Panc1 (cell line): ENCODE measurements at regions not wholly inside any gene's neighbourhood (a gene's known extent, or its start where the extent isn't known, plus 50 kb on each side); places are given as distances from the start of the nearest gene placed in this dataset.

Experiments used
- ATAC-seq: fragments of 200-7000 bp; cut with Tn5 transposase; 2 replicates; pipeline ENCODE4 v1.9.1; 2020; ENCODE audit warnings: mild to moderate bottlenecking, moderate library complexity
- BruUV-seq: library from RNA; stranded (reverse); fragments of 400-500 nt; replicated peaks from 2 replicates; lab custom pipeline; 2021; lab: Mats Ljungman, UMichigan
- CTCF ChIA-PET: fragments of 300-600 bp; sonication (Branson Sonifier 250); formaldehyde crosslinking; loops from one replicate; lab custom pipeline; 2022; ENCODE audit warnings: antibody characterized with exemption; lab: Charles Lee
- POLR2A ChIA-PET: fragments of 300-600 bp; sonication (Branson Sonifier 250); formaldehyde crosslinking; loops from one replicate; lab custom pipeline; 2022; ENCODE audit warnings: antibody characterized with exemption; lab: Charles Lee
- DNase-seq: peaks from one replicate; pipeline ENCODE4 v3.0.0-alpha.2; 2010; ENCODE audit warnings: low read depth, low spot score
- H3K27ac ChIP-seq: 2 replicates; pipeline ENCODE4 v1.5.1; 2011; ENCODE audit warnings: mild to moderate bottlenecking, low read length, inconsistent platforms
- H3K27me3 ChIP-seq: fragments of 200-500 bp; sonication (Bioruptor generic); 2 replicates; pipeline ENCODE4 v1.6.0; 2014; ENCODE audit warnings: low read length, inconsistent platforms; ENCODE audit not compliant: control insufficient read depth, insufficient read depth
- H3K36me3 ChIP-seq: fragments of 200-500 bp; sonication (Bioruptor generic); 2 replicates; pipeline ENCODE4 v1.5.1; 2014; ENCODE audit warnings: inconsistent platforms, mild to moderate bottlenecking, low read length, moderate library complexity; ENCODE audit not compliant: control insufficient read depth, insufficient read depth
- H3K4me1 ChIP-seq: 2 replicates; pipeline ENCODE4 v1.5.1; 2011; ENCODE audit warnings: inconsistent platforms, mild to moderate bottlenecking, low read length, moderate library complexity; ENCODE audit not compliant: control insufficient read depth, insufficient read depth
- H3K4me3 ChIP-seq, 2 experiments: 2 replicates each; pipeline ENCODE4 v1.5.1; 2011 to 2012; ENCODE audit warnings: low read depth in 2 of 2, low read length in 2 of 2, mild to moderate bottlenecking in 2 of 2, inconsistent platforms in 1 of 2, moderate library complexity in 1 of 2
- H3K9me3 ChIP-seq: fragments of 200-500 bp; sonication (Bioruptor generic); 2 replicates; pipeline ENCODE4 v1.5.1; 2014; ENCODE audit warnings: low read depth, mild to moderate bottlenecking, inconsistent platforms, low read length, moderate library complexity; ENCODE audit not compliant: control insufficient read depth, insufficient read depth
- CTCF ChIP-seq: fragments of 450-650 bp; IDR thresholded peaks from 2 replicates; pipeline ENCODE4 v1.5.1; 2017; ENCODE audit warnings: mild to moderate bottlenecking
- POLR2AphosphoS5 ChIP-seq: IDR thresholded peaks from 2 replicates; pipeline ENCODE4 v1.6.1; 2012; ENCODE audit warnings: mild to moderate bottlenecking, low read depth, low read length, moderate library complexity
- REST ChIP-seq, 2 experiments: IDR thresholded peaks; 2 replicates each; pipeline ENCODE4 v1.6.1; 2011 to 2012; ENCODE audit warnings: low read depth in 2 of 2, control low read depth in 1 of 2, low read length in 1 of 2, mild to moderate bottlenecking in 1 of 2, moderate library complexity in 1 of 2; ENCODE audit not compliant: insufficient read depth in 1 of 2
- SIN3A ChIP-seq: IDR thresholded peaks from 2 replicates; pipeline ENCODE4 v1.6.1; 2012; ENCODE audit warnings: low read depth, mild to moderate bottlenecking, low read length, moderate library complexity, borderline replicate concordance; ENCODE audit not compliant: insufficient read depth
- TCF7L2 ChIP-seq: IDR thresholded peaks from 2 replicates; pipeline ENCODE4 v1.6.1; 2011; ENCODE audit warnings: mild to moderate bottlenecking, low read depth, low read length, inconsistent platforms
- in situ Hi-C: cut with HindIII; loops from 2 replicates; pipeline ENCODE4 v1.10.0; 2016; ENCODE audit warnings: low sequenced_read_pairs, low pct_unique_long_range_greater_than_20kb
- intact Hi-C: fragments of 100-400 bp; cut with micrococcal nuclease; formaldehyde crosslinking; loops from one replicate; pipeline ENCODE4 v1.10.0; 2022; ENCODE audit not compliant: unreplicated experiment

- in situ Hi-C loops (no loop called here), intact Hi-C loops (no loop called here)
- no peaks in the 10 kb centered on the region for H3K4me1 ChIP-seq
- BruUV-seq, result no TSS peak
- H3K9me3 ChIP-seq, result peaks cover 23% of the 10 kb centered on the region; the same call in 1 of the 2 replicates
- H3K36me3 ChIP-seq, result no peaks in the 10 kb centered on the region
- no peak overlapping the region for H3K4me3 ChIP-seq
- no peak for DNase-seq
- ATAC-seq, result no peak
- H3K27me3 ChIP-seq, result no peaks in the 10 kb centered on the region; the same call in 1 of the 2 replicates
- TF ChIP-seq SIN3A (no peak), CTCF (no peak), TCF7L2 (no peak), REST (IDR thresholded peaks at IDR 0.05; ENCODE audit: insufficient read depth in 1 of 2, low read depth in 2 of 2, low read length in 1 of 2) (no peak), POLR2AphosphoS5 (no peak)
- no peak overlapping the region for H3K27ac ChIP-seq
- ChIA-PET POLR2A (no interaction called here), CTCF (interaction anchor here (0.7 kb wide), 1 partner anchor 38 kb away, joined by 3 read pairs; no protein-coding TSS in a partner anchor)
Measured at GRCh38 chr2:239886781-239887180, 138.4 kb downstream of the NDUFA10 start.

- H3K4me1 ChIP-seq, result no peaks in the 10 kb centered on the region
- ChIA-PET CTCF (no interaction called here), POLR2A (no interaction called here)
- H3K27me3 ChIP-seq, result no peaks in the 10 kb centered on the region; the same call in 1 of the 2 replicates
- in situ Hi-C loops, result no loop called here
- no peak overlapping the region for H3K27ac ChIP-seq
- no peak for DNase-seq
- no peak overlapping the region for H3K4me3 ChIP-seq
- ATAC-seq, result no peak
- intact Hi-C loops, result no loop called here
- TF ChIP-seq REST (IDR thresholded peaks at IDR 0.05; ENCODE audit: insufficient read depth in 1 of 2, low read depth in 2 of 2, low read length in 1 of 2), result no peak
- no peak for TF ChIP-seq SIN3A
- no peak for TF ChIP-seq CTCF
- no peak for TF ChIP-seq POLR2AphosphoS5
- no peak for TF ChIP-seq TCF7L2
- no TSS peak for BruUV-seq
- H3K9me3 ChIP-seq, result peaks cover 23% of the 10 kb centered on the region; the same call in 1 of the 2 replicates
- no peaks in the 10 kb centered on the region for H3K36me3 ChIP-seq
Measured at GRCh38 chr2:239884875-239885274, 140.3 kb downstream of the NDUFA10 start.
